ENCODE measurements at regions not wholly inside any gene's neighbourhood (a gene's known extent, or its start where the extent isn't known, plus 50 kb on each side); places are given as distances from the start of the nearest gene placed in this dataset.

DNA sequence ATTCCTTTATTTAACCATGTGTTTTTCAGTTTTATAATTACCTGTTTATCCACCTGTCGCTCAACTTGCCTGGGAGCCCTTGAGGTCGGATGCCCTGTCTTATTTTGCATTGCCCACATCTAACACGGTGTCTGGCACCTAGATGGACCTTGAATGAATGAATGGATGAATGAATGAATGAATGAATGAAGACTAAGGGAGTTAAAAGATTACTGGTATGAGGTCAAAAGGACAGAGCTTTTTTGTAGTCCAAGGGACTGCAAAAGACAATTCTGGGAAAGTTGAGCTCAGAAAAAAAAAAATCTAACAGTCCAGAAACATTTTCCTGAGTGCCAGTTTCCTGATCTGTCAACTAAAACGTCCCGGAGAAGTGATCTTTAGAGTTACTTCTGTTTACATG is 244.6 kb upstream of the MYOCD start:
- 15% methylated on average over 5 of the region's 5 CpGs for WGBS (ENCODE audit: low lambda C conversion rate)
- CTCF ChIA-PET = no interaction called here

More for the DNA sequence above, 244.6 kb upstream of the MYOCD start:
- no peak for DNase-seq
- Histone ChIP-seq H3K4me2 (no peak overlapping the region), H3K4me1 (ENCODE audit: control insufficient read depth in 1 of 2, insufficient read depth in 2 of 2, low read depth in 1 of 2, low read length in 1 of 2) (no peaks in the 10 kb centered on the region), H3K79me2 (ENCODE audit: insufficient read depth) (no peaks in the 10 kb centered on the region), H3K4me3 (ENCODE audit: low read depth in 2 of 2, low read length in 1 of 2) (no peak overlapping the region), H3K9me3 (no peaks in the 10 kb centered on the region), H3K36me3 (replicated peaks in 1 of 2; ENCODE audit: control insufficient read depth in 1 of 2, insufficient read depth in 2 of 2, low read length in 1 of 2) (no peaks in the 10 kb centered on the region), H3K27ac (ENCODE audit: low read depth in 2 of 2, low read length in 1 of 2) (no peak overlapping the region), H3F3A (replicated peaks; ENCODE audit: insufficient read depth) (no peaks in the 10 kb centered on the region), H3K27me3 (ENCODE audit: insufficient read depth) (no peaks in the 10 kb centered on the region), H3K9ac (no peak overlapping the region), H4K20me1 (ENCODE audit: insufficient read depth) (no peaks in the 10 kb centered on the region), H2AFZ (ENCODE audit: low read depth) (no peak overlapping the region), H3K9me2 (no peaks in the 10 kb centered on the region)
- POLR2A ChIA-PET = no interaction called here
- TF ChIP-seq SIN3A (IDR thresholded peaks at IDR 0.05; ENCODE audit: borderline replicate concordance, low read depth, low read length) = no peak
- TF ChIP-seq ZBTB33 (IDR thresholded peaks at IDR 0.05; ENCODE audit: borderline replicate concordance, low read depth) = no peak
- TF ChIP-seq FOXM1 (IDR thresholded peaks at IDR 0.05; ENCODE audit: low read depth) = no peak
- TF ChIP-seq, protein P1, sequence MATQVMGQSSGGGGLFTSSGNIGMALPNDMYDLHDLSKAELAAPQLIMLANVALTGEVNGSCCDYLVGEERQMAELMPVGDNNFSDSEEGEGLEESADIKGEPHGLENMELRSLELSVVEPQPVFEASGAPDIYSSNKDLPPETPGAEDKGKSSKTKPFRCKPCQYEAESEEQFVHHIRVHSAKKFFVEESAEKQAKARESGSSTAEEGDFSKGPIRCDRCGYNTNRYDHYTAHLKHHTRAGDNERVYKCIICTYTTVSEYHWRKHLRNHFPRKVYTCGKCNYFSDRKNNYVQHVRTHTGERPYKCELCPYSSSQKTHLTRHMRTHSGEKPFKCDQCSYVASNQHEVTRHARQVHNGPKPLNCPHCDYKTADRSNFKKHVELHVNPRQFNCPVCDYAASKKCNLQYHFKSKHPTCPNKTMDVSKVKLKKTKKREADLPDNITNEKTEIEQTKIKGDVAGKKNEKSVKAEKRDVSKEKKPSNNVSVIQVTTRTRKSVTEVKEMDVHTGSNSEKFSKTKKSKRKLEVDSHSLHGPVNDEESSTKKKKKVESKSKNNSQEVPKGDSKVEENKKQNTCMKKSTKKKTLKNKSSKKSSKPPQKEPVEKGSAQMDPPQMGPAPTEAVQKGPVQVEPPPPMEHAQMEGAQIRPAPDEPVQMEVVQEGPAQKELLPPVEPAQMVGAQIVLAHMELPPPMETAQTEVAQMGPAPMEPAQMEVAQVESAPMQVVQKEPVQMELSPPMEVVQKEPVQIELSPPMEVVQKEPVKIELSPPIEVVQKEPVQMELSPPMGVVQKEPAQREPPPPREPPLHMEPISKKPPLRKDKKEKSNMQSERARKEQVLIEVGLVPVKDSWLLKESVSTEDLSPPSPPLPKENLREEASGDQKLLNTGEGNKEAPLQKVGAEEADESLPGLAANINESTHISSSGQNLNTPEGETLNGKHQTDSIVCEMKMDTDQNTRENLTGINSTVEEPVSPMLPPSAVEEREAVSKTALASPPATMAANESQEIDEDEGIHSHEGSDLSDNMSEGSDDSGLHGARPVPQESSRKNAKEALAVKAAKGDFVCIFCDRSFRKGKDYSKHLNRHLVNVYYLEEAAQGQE (IDR thresholded peaks at IDR 0.05; ENCODE audit: low read depth, low read length) = no peak
- TF ChIP-seq MEF2A (IDR thresholded peaks at IDR 0.05; ENCODE audit: borderline replicate concordance, low read depth) = no peak
- TF ChIP-seq PBX3 (IDR thresholded peaks at IDR 0.05) = no peak
- no peak for TF ChIP-seq FOXJ3 (CRISPR knock-in tag; IDR thresholded peaks at IDR 0.05)
- no peak for TF ChIP-seq EZH2phosphoT487 (IDR thresholded peaks at IDR 0.05; ENCODE audit: borderline replicate concordance, low read depth)
- TF ChIP-seq NRF1 (IDR thresholded peaks at IDR 0.05; ENCODE audit: low read depth, low read length) = no peak
- TF ChIP-seq RFX5 (IDR thresholded peaks at IDR 0.05; ENCODE audit: low read length) = no peak
- TF ChIP-seq YY1 (IDR thresholded peaks at IDR 0.05; ENCODE audit: low read depth) = no peak
- TF ChIP-seq, protein P2, sequence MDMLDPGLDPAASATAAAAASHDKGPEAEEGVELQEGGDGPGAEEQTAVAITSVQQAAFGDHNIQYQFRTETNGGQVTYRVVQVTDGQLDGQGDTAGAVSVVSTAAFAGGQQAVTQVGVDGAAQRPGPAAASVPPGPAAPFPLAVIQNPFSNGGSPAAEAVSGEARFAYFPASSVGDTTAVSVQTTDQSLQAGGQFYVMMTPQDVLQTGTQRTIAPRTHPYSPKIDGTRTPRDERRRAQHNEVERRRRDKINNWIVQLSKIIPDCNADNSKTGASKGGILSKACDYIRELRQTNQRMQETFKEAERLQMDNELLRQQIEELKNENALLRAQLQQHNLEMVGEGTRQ (IDR thresholded peaks at IDR 0.05; ENCODE audit: borderline replicate concordance, low read depth, low read length) = no peak
- TF ChIP-seq FOSL2 (IDR thresholded peaks at IDR 0.05; ENCODE audit: borderline replicate concordance, low read depth) = no peak
- TF ChIP-seq MAX (IDR thresholded peaks at IDR 0.05; ENCODE audit: low read depth) = no peak
- TF ChIP-seq TAF1 (IDR thresholded peaks at IDR 0.05; ENCODE audit: borderline replicate concordance, low read depth, low read length) = no peak
- TF ChIP-seq IRF3 (IDR thresholded peaks at IDR 0.05; ENCODE audit: low read depth, low read length) = no peak
- no peak for TF ChIP-seq GATA2 (CRISPR knock-in tag; IDR thresholded peaks at IDR 0.05)
- TF ChIP-seq JUND (IDR thresholded peaks at IDR 0.05) = no peak

Data from SK-N-SH (cell line).